ENCODE measurements at regions not wholly inside any gene's neighbourhood (a gene's known extent, or its start where the extent isn't known, plus 50 kb on each side); places are given as distances from the start of the nearest gene placed in this dataset.
A peak's percentile ranks its signal among the peaks of the same experiment; 100 is the strongest.

- DNase-seq (ENCODE audit: low spot score), result no peak
Observed at GRCh38 chr4:184310171-184310567, 92.5 kb upstream of the ENPP6 start.

- DNase-seq (ENCODE audit: low spot score), result no peak
Observed at GRCh38 chr4:184309241-184310170, 91.8 kb upstream of the ENPP6 start.

DNA sequence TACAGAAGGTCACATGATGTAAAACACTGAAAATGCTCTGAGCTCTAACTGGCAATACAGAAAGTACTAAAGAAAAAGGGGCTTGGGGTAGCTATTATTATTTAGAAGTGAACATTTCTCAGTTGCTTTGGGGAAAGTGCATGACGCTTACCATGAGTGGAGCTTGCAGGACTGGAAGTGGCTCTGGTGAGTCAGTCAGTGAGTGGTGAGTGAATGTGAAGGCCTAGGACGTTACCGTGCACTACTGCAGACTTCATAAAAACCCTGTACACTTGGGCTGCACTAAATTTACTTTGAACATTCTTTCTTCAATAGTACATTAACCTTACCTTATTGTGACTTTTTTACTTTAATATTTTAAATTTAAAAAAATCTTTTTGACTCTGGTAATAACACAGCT lies 89.3 kb upstream of the ENPP6 start:
- no peak for DNase-seq (ENCODE audit: low spot score)

DNA sequence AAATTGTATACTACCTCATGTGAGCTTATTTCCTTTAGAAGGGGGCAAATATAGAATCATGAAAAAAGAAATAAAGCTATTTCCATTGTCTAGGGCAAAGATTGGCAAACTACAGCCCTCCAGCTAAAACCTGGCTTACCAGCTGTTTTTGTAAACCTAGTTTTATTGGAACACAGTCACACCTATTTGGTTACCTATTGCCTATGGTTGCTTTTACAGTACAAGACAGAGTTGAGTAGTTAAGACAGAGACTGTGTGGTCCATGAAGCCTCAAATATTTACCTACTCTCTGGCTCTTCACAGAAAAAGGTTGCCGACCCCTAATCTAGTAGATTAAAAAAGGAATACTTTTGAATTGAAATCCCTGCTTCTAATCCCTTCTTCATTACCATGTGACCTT lies 88.8 kb upstream of the ENPP6 start:
- DNase-seq (ENCODE audit: low spot score), result no peak

GRCh38 chr4:184300816-184301215 lies 83.1 kb upstream of the ENPP6 start:
- DNase-seq (ENCODE audit: low spot score), result no peak

GRCh38 chr4:184298254-184298653 lies 80.6 kb upstream of the ENPP6 start:
- no peak for DNase-seq (ENCODE audit: low spot score)

- DNase-seq (ENCODE audit: low spot score), result no peak
Observed at GRCh38 chr4:184295206-184295605, 77.5 kb upstream of the ENPP6 start.

GRCh38 chr4:184294606-184295133 lies 77.0 kb upstream of the ENPP6 start:
- DNase-seq (ENCODE audit: low spot score), result no peak

GRCh38 chr4:184293552-184293951 lies 75.9 kb upstream of the ENPP6 start:
- no peak for DNase-seq (ENCODE audit: low spot score)

GRCh38 chr4:184292877-184293276 lies 75.2 kb upstream of the ENPP6 start:
- DNase-seq (ENCODE audit: low spot score), result no peak

DNA sequence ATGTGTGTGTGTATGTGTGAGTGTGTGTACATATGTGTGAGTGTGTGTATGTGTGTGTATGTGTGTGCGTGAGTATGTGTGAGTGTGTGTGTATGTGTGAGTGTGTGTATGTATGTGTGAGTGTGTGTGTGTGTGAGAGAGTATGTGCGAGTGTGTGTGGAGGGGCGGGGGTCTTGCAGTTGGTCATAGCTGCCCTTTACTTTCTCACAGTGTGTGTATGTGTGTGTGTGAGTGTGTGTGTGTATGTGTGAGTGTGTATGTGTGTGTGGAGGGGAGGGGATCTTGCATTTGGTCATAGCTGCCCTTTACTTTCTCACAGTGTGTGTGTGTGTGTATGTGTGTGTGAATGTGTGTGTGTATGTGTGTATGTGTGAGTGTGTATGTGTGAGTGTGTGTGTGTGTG lies 74.8 kb upstream of the ENPP6 start:
- DNase-seq (ENCODE audit: low spot score), result no peak

- DNase-seq (ENCODE audit: low spot score), result no peak
Observed at GRCh38 chr4:184289179-184289535, 71.5 kb upstream of the ENPP6 start.

GRCh38 chr4:184288451-184289178 lies 70.9 kb upstream of the ENPP6 start:
- DNase-seq (ENCODE audit: low spot score), result no peak

DNA sequence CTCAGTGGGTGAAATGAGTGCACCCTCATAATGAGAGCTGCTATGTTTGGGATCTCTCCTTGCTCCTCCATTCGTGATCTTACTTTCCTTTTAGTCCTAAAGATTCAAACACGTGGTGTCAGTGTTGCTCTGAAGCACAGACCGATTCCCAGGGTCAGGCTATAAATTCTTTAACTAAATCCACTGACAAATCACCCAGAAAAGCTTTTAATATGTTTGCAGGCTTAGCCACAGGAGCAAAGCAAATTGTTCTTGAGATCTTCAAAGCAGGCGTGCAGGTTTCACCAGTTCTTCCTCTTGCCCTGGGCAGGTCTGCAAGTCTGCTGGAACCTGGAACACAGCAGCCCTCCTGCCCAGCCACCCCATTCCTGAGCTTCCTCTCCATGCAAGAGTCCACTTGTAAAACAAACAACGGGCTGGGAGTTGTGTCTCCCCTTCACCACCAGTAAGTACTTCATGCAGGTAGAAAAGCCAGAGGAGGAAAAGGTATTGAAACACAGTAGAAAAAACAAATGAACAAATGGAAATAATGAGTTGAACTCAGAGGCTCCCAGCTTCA lies 70.1 kb upstream of the ENPP6 start:
- peak; percentile 76 for DNase-seq (ENCODE audit: low spot score)

- DNase-seq (ENCODE audit: low spot score), result no peak
Observed at GRCh38 chr4:184286358-184286757, 68.7 kb upstream of the ENPP6 start.

- DNase-seq (ENCODE audit: low spot score), result no peak
Observed at GRCh38 chr4:184284742-184285141, 67.1 kb upstream of the ENPP6 start.

DNA sequence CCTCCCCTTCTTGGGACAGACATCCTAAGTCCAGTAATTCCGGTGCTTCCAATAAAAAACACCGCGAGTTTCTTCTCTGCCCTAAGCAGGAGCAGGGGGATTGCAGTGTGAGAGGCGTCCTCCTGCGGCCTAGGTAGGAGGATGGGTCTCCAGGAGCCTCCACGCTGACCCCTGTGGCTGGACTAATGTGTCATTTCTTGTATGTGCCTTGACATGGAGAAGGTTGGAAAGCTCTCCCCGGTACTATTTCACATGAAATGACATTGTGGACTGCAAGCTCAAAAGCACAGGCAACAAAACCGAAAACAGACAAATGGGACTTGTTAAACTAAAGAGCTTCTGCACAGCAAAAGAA lies 66.6 kb upstream of the ENPP6 start:
- no peak for DNase-seq (ENCODE audit: low spot score)

DNA sequence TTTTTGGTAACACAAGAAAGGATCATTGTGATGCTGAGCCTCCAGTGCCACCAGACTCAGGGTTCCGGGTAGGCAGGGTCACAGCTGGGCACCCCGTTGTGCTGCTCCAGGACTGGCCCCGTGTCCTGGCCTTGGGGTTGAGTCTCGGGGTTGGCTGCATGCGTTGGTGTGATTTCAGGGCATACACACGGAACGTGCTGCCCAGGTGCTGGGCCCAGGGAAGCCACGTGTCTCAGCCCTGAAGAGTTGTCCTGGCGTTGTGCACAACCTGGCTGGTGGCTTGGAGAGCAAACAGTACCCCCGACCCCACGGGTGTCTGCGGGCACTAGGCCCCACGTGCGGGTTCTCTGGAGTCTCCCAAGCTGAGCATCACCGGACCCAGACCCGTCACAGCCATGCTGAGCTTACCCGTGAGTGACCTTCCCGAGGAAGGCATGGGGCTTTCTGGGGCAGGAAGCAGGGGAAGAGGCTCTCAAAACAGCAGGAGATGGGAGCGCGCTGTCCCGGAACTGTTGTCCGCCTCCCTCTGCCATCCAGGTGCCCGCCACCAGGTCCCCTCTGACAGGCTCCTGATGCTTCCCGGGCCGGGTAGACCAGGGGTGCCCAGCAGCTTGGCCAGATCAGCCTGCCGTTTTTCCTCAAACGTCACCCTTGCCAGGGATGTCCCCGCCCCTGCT lies 66.1 kb upstream of the ENPP6 start:
- DNase-seq (ENCODE audit: low spot score), result no peak

DNA sequence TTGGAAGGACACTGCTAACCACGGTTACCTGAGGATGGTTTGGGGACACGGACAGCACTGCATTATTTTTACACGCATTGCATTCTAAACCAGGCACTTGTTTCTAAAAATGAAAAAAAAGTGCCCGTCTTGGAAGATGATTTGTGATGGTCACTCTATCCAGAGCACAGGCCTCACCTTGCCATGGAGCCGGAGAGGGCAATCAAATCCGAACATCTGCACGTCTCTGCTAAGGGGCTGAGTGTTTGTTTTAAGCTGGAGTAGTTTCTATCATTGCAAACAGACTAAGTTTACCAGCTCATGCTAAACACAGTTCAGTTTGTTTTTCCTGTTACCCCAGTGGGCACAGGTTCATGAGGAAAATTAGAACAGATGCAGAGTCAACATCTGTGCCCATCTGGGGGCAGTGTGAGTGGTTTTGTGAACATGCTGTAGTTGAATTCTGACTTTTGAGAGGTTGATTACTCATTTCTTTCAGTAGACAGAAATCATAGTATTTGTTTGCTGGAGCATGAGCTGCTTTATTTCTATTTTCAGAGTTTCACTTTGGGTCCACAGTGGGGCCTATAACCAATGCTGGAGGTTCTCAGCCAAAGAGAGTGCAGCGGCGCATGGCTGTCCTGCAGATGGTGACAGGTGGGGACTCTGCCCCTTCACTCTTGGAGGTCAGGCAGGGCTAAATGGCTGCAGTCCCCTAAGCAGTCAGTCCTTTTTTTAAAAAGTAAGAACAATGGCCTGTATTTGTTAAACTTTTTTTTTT lies 65.4 kb upstream of the ENPP6 start:
- DNase-seq (ENCODE audit: low spot score), result no peak

DNA sequence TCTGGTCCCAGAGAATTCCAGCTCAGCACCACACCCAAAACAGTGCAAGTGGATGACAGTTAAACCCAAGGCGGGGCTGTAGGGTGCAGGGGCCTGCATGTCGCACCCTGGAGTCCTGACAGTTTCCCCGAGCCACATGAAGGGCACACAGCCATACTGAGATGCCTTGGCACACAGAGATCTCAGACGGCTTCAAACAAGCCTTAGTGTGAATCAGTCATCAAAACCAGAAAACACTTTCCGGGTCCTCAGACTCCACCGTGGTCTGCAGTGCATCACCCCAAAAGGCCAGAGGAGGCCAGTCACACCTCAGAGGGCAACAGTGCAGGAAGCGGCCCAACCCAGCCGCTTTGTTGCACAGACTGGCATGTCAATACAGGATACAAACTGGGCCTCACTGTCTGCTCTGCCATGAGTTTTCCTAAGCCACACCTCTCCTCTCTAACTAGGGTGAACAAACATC lies 64.6 kb upstream of the ENPP6 start:
- peak; percentile 62 for DNase-seq (ENCODE audit: low spot score)

Data from ureter (tissue), 1 donor.